Naive B cell (primary cell): ENCODE measurements at regions not wholly inside any gene's neighbourhood (a gene's known extent, or its start where the extent isn't known, plus 50 kb on each side); places are given as distances from the start of the nearest gene placed in this dataset.
A peak's percentile ranks its signal among the peaks of the same experiment; 100 is the strongest.

Experiments used
- ATAC-seq, 2 donors: fragments of 150-1000 bp; cut with Tn5 transposase; 2 replicates each; pipeline ENCODE4 v1.10.0; 2021; ENCODE audit warnings: low read depth in 2 of 2, mild to moderate bottlenecking in 2 of 2, moderate library complexity in 2 of 2
- DNase-seq: peaks from one replicate; pipeline ENCODE4 v3.0.0; 2022
- H3K27ac Mint-ChIP-seq, 6 donors: one replicate each; pipeline ENCODE4 v1.8.0; 2020 to 2022; ENCODE audit warnings: mild to moderate bottlenecking in 6 of 6, mixed read lengths in 6 of 6, moderate library complexity in 5 of 6, inconsistent platforms in 2 of 6
- H3K27me3 Mint-ChIP-seq, 3 donors: one replicate each; pipeline ENCODE4 v1.8.0; 2021 to 2022; ENCODE audit warnings: mixed read lengths in 3 of 3, mild to moderate bottlenecking in 1 of 3
- H3K36me3 Mint-ChIP-seq, 2 donors: one replicate each; pipeline ENCODE4 v1.8.0; 2020 to 2022; ENCODE audit warnings: mixed read lengths in 2 of 2, inconsistent platforms in 1 of 2, mild to moderate bottlenecking in 1 of 2
- H3K4me1 Mint-ChIP-seq, 3 donors: one replicate each; pipeline ENCODE4 v1.8.0; 2020 to 2022; ENCODE audit warnings: mixed read lengths in 3 of 3, inconsistent platforms in 1 of 3, mild to moderate bottlenecking in 1 of 3, moderate library complexity in 1 of 3
- H3K4me3 Mint-ChIP-seq, 8 donors: one replicate each; pipeline ENCODE4 v1.8.0; 2020 to 2022; ENCODE audit warnings: mild to moderate bottlenecking in 8 of 8, mixed read lengths in 8 of 8, moderate library complexity in 8 of 8, inconsistent platforms in 2 of 8
- H3K9me3 Mint-ChIP-seq, 7 donors: one replicate each; pipeline ENCODE4 v1.8.0; 2020 to 2022; ENCODE audit warnings: mixed read lengths in 7 of 7, mild to moderate bottlenecking in 5 of 7, inconsistent platforms in 2 of 7, moderate library complexity in 1 of 7

DNA sequence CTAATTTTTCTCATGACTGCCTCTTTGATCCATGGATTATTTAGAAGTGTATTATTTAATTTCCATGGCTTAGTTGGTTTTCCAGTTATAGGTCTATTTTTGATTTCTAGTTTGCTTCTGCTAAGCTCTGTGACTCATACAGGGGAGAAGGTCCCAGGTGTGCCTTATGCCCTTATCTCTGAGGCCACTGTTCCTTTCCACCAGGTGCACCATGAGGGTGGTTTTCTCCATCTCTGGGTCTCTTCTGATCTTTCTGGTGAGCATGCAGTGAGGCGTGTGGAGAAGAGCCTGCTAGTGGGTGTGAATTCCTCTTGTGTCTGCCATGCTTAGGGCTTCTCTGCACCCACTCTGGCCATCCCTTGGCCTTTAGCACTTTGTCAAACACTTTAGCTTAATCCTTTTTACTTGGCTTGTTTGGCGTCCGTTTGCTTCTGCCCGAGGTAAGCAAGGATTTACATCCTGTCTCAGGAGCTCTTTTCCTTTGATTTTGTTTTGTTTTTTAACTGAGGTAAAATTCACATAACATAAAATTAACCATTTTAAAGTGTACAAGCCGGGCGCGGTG, 129.8 kb upstream of the ARL4C start:
- peaks cover 0 to 8% (median 0%) of the 10 kb centered on the region in 3 donors for H3K4me1 Mint-ChIP-seq
- peak overlapping the region in 1 of 6 donors; percentile 39 for H3K27ac Mint-ChIP-seq
- peaks cover 0 to 19% (median 0%) of the 10 kb centered on the region in 3 donors for H3K27me3 Mint-ChIP-seq
- H3K4me3 Mint-ChIP-seq: no peak overlapping the region
- no peaks in the 10 kb centered on the region for H3K36me3 Mint-ChIP-seq
- DNase-seq (no peak), ATAC-seq (no peak)
- peaks cover 0 to 2% (median 0%) of the 10 kb centered on the region in 7 donors for H3K9me3 Mint-ChIP-seq

DNA sequence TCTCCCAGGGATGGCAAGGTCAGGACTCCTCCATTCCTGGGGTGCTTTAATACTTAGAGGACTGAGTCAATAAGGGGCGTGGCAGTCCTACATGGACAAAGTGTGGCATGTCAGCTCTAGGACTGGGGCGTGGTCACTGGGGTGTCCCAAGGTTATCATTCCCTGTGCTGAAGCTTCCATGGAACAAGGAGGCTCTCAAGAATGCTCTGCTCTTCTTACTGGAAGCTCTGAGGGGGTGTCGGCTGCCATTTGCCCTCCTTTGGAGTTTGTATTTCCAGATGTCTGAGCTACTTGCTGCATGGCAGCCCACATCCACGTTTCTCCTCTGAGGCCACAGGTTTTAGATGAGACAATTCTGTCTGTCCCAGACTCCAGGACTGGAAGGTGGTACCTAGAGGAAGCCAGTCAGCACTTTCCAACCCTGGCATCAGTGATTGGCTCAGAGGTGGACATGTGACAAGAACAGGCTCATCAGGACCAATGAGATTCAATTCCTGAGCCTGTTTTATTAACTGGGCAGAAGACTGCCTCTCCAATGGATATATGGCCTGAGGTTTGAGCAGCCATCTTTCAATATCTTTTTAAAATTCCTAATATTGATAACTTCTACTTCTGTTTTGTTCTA, 128.9 kb upstream of the ARL4C start:
- peaks cover 0 to 15% (median 0%) of the 10 kb centered on the region in 3 donors for H3K27me3 Mint-ChIP-seq
- H3K4me1 Mint-ChIP-seq: peaks cover 0 to 8% (median 0%) of the 10 kb centered on the region in 3 donors
- no peaks in the 10 kb centered on the region for H3K36me3 Mint-ChIP-seq
- no peak overlapping the region for H3K27ac Mint-ChIP-seq
- no peak overlapping the region for H3K4me3 Mint-ChIP-seq
- DNase-seq (no peak), ATAC-seq (no peak)
- H3K9me3 Mint-ChIP-seq: peaks cover 0 to 2% (median 0%) of the 10 kb centered on the region in 7 donors

- peaks cover 0 to 18% (median 6%) of the 10 kb centered on the region in 3 donors for H3K4me1 Mint-ChIP-seq
Observed at GRCh38 chr2:234623521-234623991, 126.7 kb upstream of the ARL4C start.

DNA sequence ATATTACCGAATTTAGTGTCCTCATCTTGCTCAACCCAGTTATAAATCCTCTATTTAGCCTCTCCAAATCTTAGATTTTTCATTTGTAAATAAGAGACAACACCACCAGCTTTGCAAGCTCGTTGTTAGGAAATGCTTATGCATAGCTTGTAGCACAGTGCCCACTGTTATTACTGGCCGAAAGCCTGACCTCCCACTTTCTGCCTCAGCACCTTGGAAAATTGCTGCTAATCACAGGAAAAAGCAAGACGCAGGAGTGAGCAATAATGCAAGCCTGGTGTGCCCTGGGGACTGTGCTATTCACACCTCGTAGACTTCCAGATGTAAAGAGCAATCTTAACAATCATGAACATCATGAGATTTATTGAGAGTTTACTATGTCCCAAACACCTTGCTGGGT, 124.2 kb upstream of the ARL4C start:
- Mint-ChIP-seq H3K36me3 (no peaks in the 10 kb centered on the region), H3K27ac (no peak overlapping the region), H3K4me1 (peaks cover 0 to 18% (median 6%) of the 10 kb centered on the region in 3 donors), H3K27me3 (peaks cover 0 to 5% (median 5%) of the 10 kb centered on the region in 3 donors), H3K9me3 (no peaks in the 10 kb centered on the region), H3K4me3 (no peak overlapping the region)
- ATAC-seq (no peak), DNase-seq (no peak)

More at GRCh38 chr2:234623521-234623991, 126.7 kb upstream of the ARL4C start:
- H3K36me3 Mint-ChIP-seq: no peaks in the 10 kb centered on the region
- H3K4me3 Mint-ChIP-seq: no peak overlapping the region
- ATAC-seq (no peak), DNase-seq (no peak)
- H3K27ac Mint-ChIP-seq: no peak overlapping the region
- peaks cover 0 to 5% (median 2%) of the 10 kb centered on the region in 3 donors for H3K27me3 Mint-ChIP-seq
- no peaks in the 10 kb centered on the region for H3K9me3 Mint-ChIP-seq

DNA sequence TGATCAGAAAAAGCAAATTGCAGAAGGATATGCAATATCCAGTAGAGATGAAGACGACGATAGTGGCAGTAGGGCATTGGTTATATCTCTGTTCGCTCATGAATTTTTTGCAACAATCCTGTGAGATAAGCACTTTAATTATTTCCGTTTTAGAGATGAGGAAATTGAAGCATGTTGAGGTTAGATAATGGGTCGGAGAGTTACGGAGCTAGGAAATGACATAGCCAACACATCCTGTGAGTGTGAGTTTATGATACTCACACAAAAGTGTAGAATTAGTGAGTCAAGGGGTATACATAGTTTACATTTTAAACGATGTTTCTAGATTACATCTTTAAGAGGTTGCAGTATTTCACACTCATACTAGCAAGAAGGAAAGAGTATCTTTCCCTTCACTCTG, 123.1 kb upstream of the ARL4C start:
- H3K27me3 Mint-ChIP-seq: peaks cover 0 to 9% (median 5%) of the 10 kb centered on the region in 3 donors
- no peaks in the 10 kb centered on the region for H3K9me3 Mint-ChIP-seq
- no peak overlapping the region for H3K4me3 Mint-ChIP-seq
- DNase-seq: no peak
- no peak for ATAC-seq
- no peaks in the 10 kb centered on the region for H3K36me3 Mint-ChIP-seq
- H3K27ac Mint-ChIP-seq: no peak overlapping the region
- peaks cover 0 to 18% (median 6%) of the 10 kb centered on the region in 3 donors for H3K4me1 Mint-ChIP-seq

- no peak for DNase-seq
- peaks cover 0 to 10% (median 6%) of the 10 kb centered on the region in 3 donors for H3K4me1 Mint-ChIP-seq
- H3K9me3 Mint-ChIP-seq: peaks cover 2 to 9% (median 6%) of the 10 kb centered on the region in 7 donors
- H3K36me3 Mint-ChIP-seq: peaks cover 0 to 11% of the 10 kb centered on the region in 2 donors
- H3K27ac Mint-ChIP-seq: peak overlapping the region in 1 of 6 donors; percentile 7
- H3K27me3 Mint-ChIP-seq: peaks cover 7 to 25% (median 19%) of the 10 kb centered on the region in 3 donors
- ATAC-seq: no peak
- no peak overlapping the region for H3K4me3 Mint-ChIP-seq
Observed at GRCh38 chr2:234615643-234616356, 118.9 kb upstream of the ARL4C start.

DNA sequence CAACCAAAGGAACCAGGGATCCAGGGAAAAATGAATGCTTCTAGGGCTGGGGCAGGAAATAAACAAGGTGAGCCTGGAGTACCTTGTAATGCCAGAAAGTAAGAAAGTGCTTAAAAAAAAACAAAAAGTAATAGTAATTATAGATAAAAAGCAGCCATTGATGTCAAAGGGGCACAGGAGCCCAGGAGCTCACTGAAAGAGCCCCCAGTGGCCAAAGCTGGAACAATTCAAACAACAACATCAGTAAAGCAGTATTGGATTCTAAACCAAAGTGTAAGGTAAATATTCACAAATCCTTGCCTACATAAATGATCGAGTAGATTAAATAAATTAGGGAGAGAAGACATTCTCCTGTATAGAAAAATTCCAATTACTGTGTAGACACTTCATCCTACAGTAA, 114.3 kb upstream of the ARL4C start:
- ATAC-seq: no peak
- Mint-ChIP-seq H3K36me3 (peaks cover 0 to 11% of the 10 kb centered on the region in 2 donors), H3K9me3 (peaks cover 2 to 9% (median 7%) of the 10 kb centered on the region in 7 donors), H3K4me1 (peaks cover 0 to 3% (median 0%) of the 10 kb centered on the region in 3 donors), H3K27me3 (peaks cover 16 to 32% (median 18%) of the 10 kb centered on the region in 3 donors), H3K27ac (no peak overlapping the region), H3K4me3 (no peak overlapping the region)
- no peak for DNase-seq

DNA sequence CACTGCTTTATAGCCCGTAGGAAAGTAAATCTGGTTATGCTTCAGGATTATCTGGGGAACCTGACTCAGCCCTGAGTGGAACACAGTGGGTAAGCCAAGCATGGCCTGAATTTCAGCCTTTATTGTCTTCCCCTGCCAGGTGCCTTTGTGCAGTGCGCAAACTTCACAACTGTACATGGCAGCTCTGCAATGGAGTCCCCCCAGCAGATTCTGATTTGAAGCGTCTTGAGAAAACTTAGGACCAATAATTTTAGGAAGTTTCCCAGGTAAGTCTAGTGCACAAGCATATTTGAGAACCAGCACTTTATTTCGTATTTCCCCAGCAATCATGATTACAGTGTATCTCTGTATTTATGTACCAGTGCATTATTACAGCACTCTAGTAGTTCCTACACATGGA, 112.1 kb upstream of the ARL4C start:
- Mint-ChIP-seq H3K36me3 (peaks cover 0 to 11% of the 10 kb centered on the region in 2 donors), H3K4me1 (peaks cover 0 to 3% (median 0%) of the 10 kb centered on the region in 3 donors), H3K27me3 (peaks cover 10 to 34% (median 16%) of the 10 kb centered on the region in 3 donors), H3K9me3 (peaks cover 2 to 9% (median 7%) of the 10 kb centered on the region in 7 donors), H3K27ac (no peak overlapping the region), H3K4me3 (no peak overlapping the region)
- DNase-seq (no peak), ATAC-seq (no peak)

- Mint-ChIP-seq H3K4me3 (no peak overlapping the region), H3K9me3 (peaks cover 2 to 9% (median 7%) of the 10 kb centered on the region in 7 donors), H3K27ac (no peak overlapping the region), H3K27me3 (peaks cover 10 to 34% (median 16%) of the 10 kb centered on the region in 3 donors), H3K4me1 (peaks cover 0 to 6% (median 3%) of the 10 kb centered on the region in 3 donors), H3K36me3 (peaks cover 0 to 11% of the 10 kb centered on the region in 2 donors)
- DNase-seq (no peak), ATAC-seq (no peak)
Observed at GRCh38 chr2:234607691-234608090, 110.8 kb upstream of the ARL4C start.

GRCh38 chr2:234606896-234607295, 110.0 kb upstream of the ARL4C start:
- Mint-ChIP-seq H3K27ac (no peak overlapping the region), H3K4me1 (peaks cover 0 to 6% (median 3%) of the 10 kb centered on the region in 3 donors), H3K27me3 (peaks cover 6 to 27% (median 11%) of the 10 kb centered on the region in 3 donors), H3K36me3 (peaks cover 0 to 3% of the 10 kb centered on the region in 2 donors), H3K9me3 (peaks cover 0 to 4% (median 2%) of the 10 kb centered on the region in 7 donors), H3K4me3 (no peak overlapping the region)
- DNase-seq: no peak
- ATAC-seq: no peak

DNA sequence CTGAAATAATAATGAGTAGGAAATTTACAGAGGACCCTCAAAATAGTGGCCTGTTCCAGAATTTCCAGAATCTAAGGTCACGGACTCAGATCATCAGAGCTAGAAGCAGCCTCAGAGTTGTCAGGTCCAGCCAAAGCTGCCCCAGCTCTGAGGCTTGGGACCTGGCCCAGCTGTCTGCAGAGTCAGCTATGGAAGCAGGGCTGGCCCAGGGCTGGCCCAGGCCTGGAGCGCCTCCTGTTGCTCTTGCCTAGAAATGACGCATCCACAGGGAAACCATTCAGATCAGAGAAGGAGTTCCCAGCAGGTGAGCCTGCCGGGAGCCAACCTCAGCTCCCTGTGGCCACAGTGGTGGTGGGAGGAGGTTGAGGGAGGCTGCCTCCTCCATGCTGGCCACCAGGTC, 106.7 kb upstream of the ARL4C start:
- Mint-ChIP-seq H3K9me3 (no peaks in the 10 kb centered on the region), H3K4me3 (no peak overlapping the region), H3K27me3 (peaks cover 0 to 9% (median 8%) of the 10 kb centered on the region in 3 donors), H3K36me3 (no peaks in the 10 kb centered on the region), H3K27ac (no peak overlapping the region), H3K4me1 (peaks cover 0 to 6% (median 0%) of the 10 kb centered on the region in 3 donors)
- no peak for DNase-seq
- no peak for ATAC-seq

- no peaks in the 10 kb centered on the region for H3K36me3 Mint-ChIP-seq
- no peak overlapping the region for H3K27ac Mint-ChIP-seq
- peaks cover 0 to 9% (median 0%) of the 10 kb centered on the region in 3 donors for H3K27me3 Mint-ChIP-seq
- no peak overlapping the region for H3K4me3 Mint-ChIP-seq
- no peak for ATAC-seq
- DNase-seq: no peak
- H3K4me1 Mint-ChIP-seq: peaks cover 0 to 6% (median 0%) of the 10 kb centered on the region in 3 donors
- H3K9me3 Mint-ChIP-seq: no peaks in the 10 kb centered on the region
Observed at GRCh38 chr2:234601213-234601612, 104.3 kb upstream of the ARL4C start.

DNA sequence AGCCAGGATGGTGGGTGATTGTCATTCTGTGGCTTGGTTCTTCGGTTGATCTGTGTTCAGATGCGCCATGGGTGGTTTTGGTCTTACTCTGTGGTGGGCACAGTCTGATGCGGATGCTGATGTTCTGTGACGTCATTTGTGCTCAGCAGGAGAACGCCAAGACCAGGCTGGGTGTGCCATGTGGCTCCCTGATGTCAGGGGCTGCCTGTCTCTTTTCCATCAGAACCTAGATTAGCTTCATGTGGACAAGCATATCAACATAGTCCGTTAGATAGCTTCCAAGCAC, 100.6 kb upstream of the ARL4C start:
- no peak overlapping the region for H3K27ac Mint-ChIP-seq
- no peaks in the 10 kb centered on the region for H3K9me3 Mint-ChIP-seq
- no peaks in the 10 kb centered on the region for H3K36me3 Mint-ChIP-seq
- no peaks in the 10 kb centered on the region for H3K27me3 Mint-ChIP-seq
- H3K4me1 Mint-ChIP-seq: no peaks in the 10 kb centered on the region
- H3K4me3 Mint-ChIP-seq: no peak overlapping the region
- ATAC-seq (no peak), DNase-seq (no peak)
